SJSA1 (cell line): ENCODE measurements at regions not wholly inside any gene's neighbourhood (a gene's known extent, or its start where the extent isn't known, plus 50 kb on each side); places are given as distances from the start of the nearest gene placed in this dataset.
"Not testable (repeated sequence)": the region's sequence is repeated elsewhere in the genome, so short reads cannot be mapped to it uniquely, and the experiment has no call there.

ENCODE experiments used
- DNase-seq, 2 experiments: peaks; one replicate each; pipeline ENCODE4 v3.0.0-alpha.2; 2015 to 2020; ENCODE audit warnings: low spot score in 2 of 2, low read depth in 1 of 2
- H3K27ac ChIP-seq: fragments of 250-450 bp; sonication (Bioruptor Pico); 2 replicates; pipeline ENCODE4 v1.5.1; 2020; ENCODE audit warnings: mild to moderate bottlenecking, moderate library complexity
- H3K27me3 ChIP-seq: fragments of 250-450 bp; sonication (Bioruptor Pico); replicated peaks from 2 replicates; pipeline ENCODE4 v1.5.1; 2020; ENCODE audit warnings: mild to moderate bottlenecking, moderate library complexity
- H3K36me3 ChIP-seq: fragments of 250-450 bp; sonication (Bioruptor Pico); 2 replicates; pipeline ENCODE4 v1.5.1; 2020; ENCODE audit warnings: mild to moderate bottlenecking
- H3K4me1 ChIP-seq: fragments of 250-450 bp; sonication (Bioruptor Pico); replicated peaks from 2 replicates; pipeline ENCODE4 v1.6.1; 2021; ENCODE audit warnings: mild to moderate bottlenecking
- H3K4me3 ChIP-seq: fragments of 250-450 bp; sonication (Bioruptor Pico); 2 replicates; pipeline ENCODE4 v1.5.1; 2020; ENCODE audit warnings: mild to moderate bottlenecking
- H3K9me3 ChIP-seq: fragments of 250-450 bp; sonication (Bioruptor Pico); replicated peaks from 2 replicates; pipeline ENCODE4 v1.5.1; 2020; ENCODE audit warnings: mild to moderate bottlenecking

- no peaks in the 10 kb centered on the region for H3K27me3 ChIP-seq
These were observed 167.1 kb upstream of the JUN start for GRCh38 chr1:58950897-58951296.

DNA sequence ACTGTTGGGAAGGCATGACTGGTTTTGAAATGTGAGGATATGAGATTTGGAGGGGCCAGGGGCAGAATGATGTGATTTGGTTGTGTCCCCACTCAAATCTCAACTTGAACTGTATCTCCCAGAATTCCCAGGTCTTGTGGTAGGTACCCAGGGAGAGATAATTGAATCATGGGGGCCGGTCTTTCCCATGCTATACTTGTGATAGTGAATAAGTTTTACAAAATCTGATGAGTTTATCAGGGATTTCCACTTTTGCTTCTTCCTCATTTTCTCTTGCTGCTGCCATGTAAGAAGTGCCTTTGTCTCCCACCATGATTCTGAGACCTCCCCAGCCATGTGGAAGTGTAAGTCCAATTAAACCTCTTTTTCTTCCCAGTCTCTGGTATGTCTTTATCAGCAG, 170.1 kb upstream of the JUN start:
- H3K27me3 ChIP-seq, DNase-seq, H3K9me3 ChIP-seq, H3K27ac ChIP-seq, H3K36me3 ChIP-seq, H3K4me1 ChIP-seq, H3K4me3 ChIP-seq: not testable (repeated sequence)

More at GRCh38 chr1:58950897-58951296, 167.1 kb upstream of the JUN start:
- H3K27ac ChIP-seq: no peak overlapping the region
- H3K4me3 ChIP-seq: no peak overlapping the region
- H3K36me3 ChIP-seq: no peaks in the 10 kb centered on the region
- no peak for DNase-seq
- H3K4me1 ChIP-seq: no peaks in the 10 kb centered on the region
- H3K9me3 ChIP-seq: no peaks in the 10 kb centered on the region; the same call in 1 of the 2 replicates

- DNase-seq, H3K27me3 ChIP-seq, H3K4me1 ChIP-seq, H3K27ac ChIP-seq, H3K4me3 ChIP-seq, H3K9me3 ChIP-seq, H3K36me3 ChIP-seq: not testable (repeated sequence)
These were observed 179.4 kb upstream of the JUN start for GRCh38 chr1:58963287-58963686.

DNA sequence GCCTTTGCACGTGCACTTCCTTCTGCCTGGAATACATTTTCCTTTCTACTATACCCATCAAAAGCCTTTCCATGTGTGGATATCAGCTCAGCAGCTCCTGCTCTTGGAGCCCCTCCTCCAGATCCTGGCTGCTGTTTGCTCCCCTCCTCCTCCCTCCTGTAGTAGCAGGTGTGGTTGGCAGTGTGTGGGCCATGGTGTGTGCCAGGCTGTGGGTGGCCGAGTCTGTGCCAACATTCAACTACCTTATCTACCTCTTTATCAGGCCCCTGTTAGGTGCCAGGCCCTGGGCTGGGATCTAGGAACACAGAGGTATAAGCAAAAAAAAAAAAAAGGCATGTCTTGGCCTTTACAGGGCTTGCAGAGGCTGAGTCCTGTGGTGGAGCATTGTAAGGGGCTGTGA, 180.6 kb upstream of the JUN start:
- DNase-seq: no peak
- no peak overlapping the region for H3K4me3 ChIP-seq
- H3K9me3 ChIP-seq: no peaks in the 10 kb centered on the region
- H3K4me1 ChIP-seq: no peaks in the 10 kb centered on the region
- H3K27ac ChIP-seq: no peak overlapping the region
- no peaks in the 10 kb centered on the region for H3K27me3 ChIP-seq
- H3K36me3 ChIP-seq: no peaks in the 10 kb centered on the region

DNA sequence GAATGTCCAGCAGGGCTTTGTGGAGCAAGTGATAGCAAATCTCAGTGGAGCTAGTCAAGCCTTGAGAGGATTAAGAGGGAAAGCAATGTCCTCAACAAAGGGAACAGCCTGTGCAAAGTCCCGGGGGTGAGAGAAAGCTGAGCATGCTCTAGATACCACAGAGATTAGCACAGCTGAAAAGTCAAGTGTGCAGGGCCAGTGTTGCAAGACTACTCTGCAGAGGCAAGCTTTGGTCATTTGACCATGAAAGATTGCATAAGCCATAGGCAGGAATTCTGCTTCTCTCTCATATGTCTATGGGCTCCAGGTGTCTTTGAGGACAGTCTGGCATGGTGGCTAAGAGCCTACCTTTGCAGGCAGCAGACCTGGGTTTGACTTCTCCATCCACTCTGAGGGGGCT, 181.0 kb upstream of the JUN start:
- H3K9me3 ChIP-seq: no peaks in the 10 kb centered on the region
- H3K4me3 ChIP-seq: no peak overlapping the region
- DNase-seq: no peak
- H3K36me3 ChIP-seq: no peaks in the 10 kb centered on the region
- no peaks in the 10 kb centered on the region for H3K4me1 ChIP-seq
- no peaks in the 10 kb centered on the region for H3K27me3 ChIP-seq
- H3K27ac ChIP-seq: no peak overlapping the region

- Histone ChIP-seq H3K36me3 (no peaks in the 10 kb centered on the region), H3K4me3 (no peak overlapping the region), H3K27ac (no peak overlapping the region), H3K9me3 (no peaks in the 10 kb centered on the region), H3K4me1 (no peaks in the 10 kb centered on the region), H3K27me3 (no peaks in the 10 kb centered on the region)
- no peak for DNase-seq
These were observed 182.5 kb upstream of the JUN start for GRCh38 chr1:58966103-58966916.

DNA sequence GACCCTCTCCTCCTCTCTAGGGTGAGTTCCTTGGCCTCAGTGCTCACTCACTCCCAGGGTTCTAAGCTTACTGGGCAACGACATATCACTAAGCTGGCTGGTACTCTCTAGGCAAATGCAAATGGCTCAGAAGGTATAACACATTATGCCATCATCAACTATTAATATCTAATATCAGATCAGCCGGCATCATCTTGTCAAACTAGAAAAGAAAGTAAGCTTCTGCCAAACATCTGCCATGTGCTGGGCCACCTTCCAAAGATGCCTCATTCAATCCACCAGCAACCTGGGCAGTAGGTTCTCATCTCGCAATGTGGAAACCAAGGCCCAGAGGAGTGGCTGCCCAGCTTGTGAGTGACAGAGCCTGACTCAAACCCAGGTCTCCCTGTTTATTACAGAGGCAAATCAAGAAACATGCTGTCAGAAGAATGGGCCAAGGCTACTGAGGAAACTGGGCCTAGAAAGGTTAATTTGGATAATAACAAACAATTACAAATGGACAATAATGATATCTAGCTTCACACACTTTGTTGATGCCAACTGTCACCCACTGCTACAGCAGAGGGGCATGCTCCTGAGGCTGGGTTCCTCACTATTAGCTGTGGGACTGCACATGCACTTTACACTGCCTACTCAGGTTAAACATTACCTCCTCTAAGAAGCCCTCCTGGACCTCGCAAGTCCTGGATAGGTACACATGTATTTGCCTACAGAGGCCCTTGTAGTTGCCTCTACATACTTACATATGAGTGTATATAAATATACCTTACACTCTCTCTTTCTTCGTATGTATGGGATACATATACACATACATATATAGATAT, 183.3 kb upstream of the JUN start:
- Histone ChIP-seq H3K27ac (no peak overlapping the region), H3K4me1 (no peaks in the 10 kb centered on the region), H3K4me3 (no peak overlapping the region), H3K36me3 (no peaks in the 10 kb centered on the region), H3K9me3 (no peaks in the 10 kb centered on the region), H3K27me3 (no peaks in the 10 kb centered on the region)
- no peak for DNase-seq

GRCh38 chr1:58968360-58968952, 184.6 kb upstream of the JUN start:
- no peaks in the 10 kb centered on the region for H3K27me3 ChIP-seq
- no peaks in the 10 kb centered on the region for H3K9me3 ChIP-seq
- H3K36me3 ChIP-seq: no peaks in the 10 kb centered on the region
- H3K4me1 ChIP-seq: no peaks in the 10 kb centered on the region
- no peak overlapping the region for H3K4me3 ChIP-seq
- no peak for DNase-seq
- no peak overlapping the region for H3K27ac ChIP-seq

DNA sequence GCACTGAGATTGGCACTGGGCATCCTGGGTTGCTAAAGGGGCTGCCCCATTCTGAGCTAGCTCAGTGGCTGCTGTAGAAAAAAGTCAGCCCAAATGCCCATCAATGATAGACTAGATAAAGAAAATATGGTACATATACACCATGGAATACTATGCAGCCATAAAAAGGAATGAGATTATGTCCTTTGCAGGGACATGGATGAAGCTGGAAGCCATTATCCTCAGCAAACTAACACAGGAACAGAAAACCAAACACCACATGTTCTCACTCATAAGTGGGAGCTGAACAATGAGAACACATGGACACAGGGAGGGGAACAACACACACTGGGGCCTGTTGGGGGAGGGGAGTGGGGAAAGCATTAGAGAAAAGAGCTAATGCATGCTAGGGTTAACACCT, 185.3 kb upstream of the JUN start:
- not testable (repeated sequence) for H3K4me3 ChIP-seq, DNase-seq, H3K9me3 ChIP-seq, H3K36me3 ChIP-seq, H3K27me3 ChIP-seq, H3K27ac ChIP-seq, H3K4me1 ChIP-seq

- H3K27ac ChIP-seq: no peak overlapping the region
- no peak overlapping the region for H3K4me3 ChIP-seq
- H3K27me3 ChIP-seq: no peaks in the 10 kb centered on the region
- no peaks in the 10 kb centered on the region for H3K4me1 ChIP-seq
- no peaks in the 10 kb centered on the region for H3K36me3 ChIP-seq
- no peak for DNase-seq
- H3K9me3 ChIP-seq: 0 out of 2 replicates have a peak, but pooled peaks cover 4% of the 10 kb centered on the region
These were observed 187.8 kb upstream of the JUN start for GRCh38 chr1:58971629-58972140.

- H3K27ac ChIP-seq: no peak overlapping the region
- no peaks in the 10 kb centered on the region for H3K36me3 ChIP-seq
- H3K4me1 ChIP-seq: no peaks in the 10 kb centered on the region
- no peak overlapping the region for H3K4me3 ChIP-seq
- H3K27me3 ChIP-seq: no peaks in the 10 kb centered on the region
- 0 out of 2 replicates have a peak, but pooled peaks cover 4% of the 10 kb centered on the region for H3K9me3 ChIP-seq
- no peak for DNase-seq
These were observed 192.0 kb upstream of the JUN start for GRCh38 chr1:58975888-58976287.

DNA sequence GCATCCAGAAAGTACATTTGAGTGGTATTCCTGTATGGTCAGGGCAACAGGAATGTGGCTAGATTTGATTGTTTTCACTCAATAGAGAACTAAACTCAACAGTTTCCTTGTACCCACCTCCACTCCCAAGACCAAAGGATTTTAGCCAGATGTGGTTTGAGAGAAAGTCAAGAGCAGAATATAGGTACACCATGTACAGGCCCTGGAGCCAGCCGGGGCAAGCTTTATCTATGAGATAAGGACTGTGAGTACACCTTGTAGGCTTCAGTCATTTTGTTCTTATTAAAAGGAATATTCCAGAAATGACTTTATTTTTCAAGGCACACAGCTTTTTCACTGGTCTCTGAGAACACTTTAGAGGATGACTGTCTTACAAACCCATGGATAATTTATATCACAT, 192.4 kb upstream of the JUN start:
- H3K4me1 ChIP-seq: no peaks in the 10 kb centered on the region
- no peaks in the 10 kb centered on the region for H3K36me3 ChIP-seq
- H3K27ac ChIP-seq: no peak overlapping the region
- H3K9me3 ChIP-seq: 0 out of 2 replicates have a peak, but pooled peaks cover 4% of the 10 kb centered on the region
- no peak overlapping the region for H3K4me3 ChIP-seq
- DNase-seq: no peak
- no peaks in the 10 kb centered on the region for H3K27me3 ChIP-seq

GRCh38 chr1:58977598-58977997, 193.8 kb upstream of the JUN start:
- DNase-seq: no peak
- Histone ChIP-seq H3K9me3 (0 out of 2 replicates have a peak, but pooled peaks cover 4% of the 10 kb centered on the region), H3K4me3 (no peak overlapping the region), H3K4me1 (no peaks in the 10 kb centered on the region), H3K27me3 (no peaks in the 10 kb centered on the region), H3K36me3 (no peaks in the 10 kb centered on the region), H3K27ac (no peak overlapping the region)

DNA sequence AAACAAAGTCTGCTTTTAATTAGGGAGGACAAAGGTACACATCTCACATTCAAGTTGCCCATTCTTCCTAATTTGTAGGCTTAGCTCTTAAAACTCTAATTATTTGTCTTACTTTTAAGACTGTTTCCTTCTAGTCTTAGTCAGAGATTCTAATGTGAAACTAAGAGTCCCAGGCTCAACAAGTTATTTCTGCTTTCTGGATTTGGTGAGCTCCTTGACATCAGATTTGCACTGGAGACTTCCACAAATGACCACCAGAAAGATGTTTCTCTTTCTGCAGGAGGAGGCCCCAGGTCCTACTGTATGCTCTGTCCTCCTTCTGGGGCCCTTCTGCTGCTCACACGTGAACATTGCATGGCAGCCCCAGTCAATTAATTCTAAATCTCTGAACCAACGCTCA, 194.2 kb upstream of the JUN start:
- 0 out of 2 replicates have a peak, but pooled peaks cover 4% of the 10 kb centered on the region for H3K9me3 ChIP-seq
- no peaks in the 10 kb centered on the region for H3K27me3 ChIP-seq
- no peaks in the 10 kb centered on the region for H3K36me3 ChIP-seq
- DNase-seq: no peak
- no peak overlapping the region for H3K4me3 ChIP-seq
- H3K27ac ChIP-seq: no peak overlapping the region
- H3K4me1 ChIP-seq: no peaks in the 10 kb centered on the region
